Suprapubic skin (tissue), 4 donors: ENCODE measurements at regions not wholly inside any gene's neighbourhood (a gene's known extent, or its start where the extent isn't known, plus 50 kb on each side); places are given as distances from the start of the nearest gene placed in this dataset.

ENCODE experiments used
- DNase-seq, 2 donors: peaks; one replicate each; pipeline ENCODE4 v3.0.0-alpha.2; 2019; ENCODE audit warnings: low spot score in 2 of 2
- H3K27ac ChIP-seq: fragments of 200-600 bp; sonication (generic); one replicate; pipeline ENCODE4 v1.5.1; 2019
- H3K27me3 ChIP-seq: fragments of 200-600 bp; sonication (generic); one replicate; pipeline ENCODE4 v1.5.1; 2019
- H3K36me3 ChIP-seq: fragments of 200-600 bp; sonication (generic); one replicate; pipeline ENCODE4 v1.5.1; 2019
- H3K4me1 ChIP-seq: fragments of 200-600 bp; sonication (generic); one replicate; pipeline ENCODE4 v1.5.1; 2019
- H3K4me3 ChIP-seq: fragments of 200-600 bp; sonication (generic); one replicate; pipeline ENCODE4 v1.5.1; 2019; ENCODE audit warnings: mild to moderate bottlenecking
- H3K9me3 ChIP-seq: fragments of 200-600 bp; sonication (generic); one replicate; pipeline ENCODE4 v1.5.1; 2019
- CTCF ChIP-seq, 2 donors: fragments of 200-600 bp in 1 of 2; fragments of 450-650 bp in 1 of 2; sonication (generic) in 1 of 2; IDR thresholded peaks; one replicate each; pipeline ENCODE4 v1.5.1; 2016 to 2019; ENCODE audit warnings: antibody characterized with exemption in 2 of 2, mild to moderate bottlenecking in 1 of 2, moderate library complexity in 1 of 2
- EP300 ChIP-seq: sonication (generic); formaldehyde crosslinking; IDR thresholded peaks from one replicate; pipeline ENCODE4 v1.6.1; 2017; ENCODE audit warnings: antibody characterized with exemption
- POLR2A ChIP-seq, 2 donors: fragments of 450-650 bp; IDR thresholded peaks; one replicate each; pipeline ENCODE4 v1.6.1; 2017; ENCODE audit warnings: antibody characterized with exemption in 2 of 2, mild to moderate bottlenecking in 2 of 2, moderate library complexity in 2 of 2
- POLR2AphosphoS5 ChIP-seq, 3 donors: sonication (generic); formaldehyde crosslinking; IDR thresholded peaks; one replicate each; pipeline ENCODE4 v1.6.1; 2017; ENCODE audit warnings: antibody characterized with exemption in 3 of 3
- WGBS: methylation state at CpG from one replicate; pipeline ENCODE4 v1.1.5; 2018; 5-methylcytosine and 5-hydroxymethylcytosine counted together

DNA sequence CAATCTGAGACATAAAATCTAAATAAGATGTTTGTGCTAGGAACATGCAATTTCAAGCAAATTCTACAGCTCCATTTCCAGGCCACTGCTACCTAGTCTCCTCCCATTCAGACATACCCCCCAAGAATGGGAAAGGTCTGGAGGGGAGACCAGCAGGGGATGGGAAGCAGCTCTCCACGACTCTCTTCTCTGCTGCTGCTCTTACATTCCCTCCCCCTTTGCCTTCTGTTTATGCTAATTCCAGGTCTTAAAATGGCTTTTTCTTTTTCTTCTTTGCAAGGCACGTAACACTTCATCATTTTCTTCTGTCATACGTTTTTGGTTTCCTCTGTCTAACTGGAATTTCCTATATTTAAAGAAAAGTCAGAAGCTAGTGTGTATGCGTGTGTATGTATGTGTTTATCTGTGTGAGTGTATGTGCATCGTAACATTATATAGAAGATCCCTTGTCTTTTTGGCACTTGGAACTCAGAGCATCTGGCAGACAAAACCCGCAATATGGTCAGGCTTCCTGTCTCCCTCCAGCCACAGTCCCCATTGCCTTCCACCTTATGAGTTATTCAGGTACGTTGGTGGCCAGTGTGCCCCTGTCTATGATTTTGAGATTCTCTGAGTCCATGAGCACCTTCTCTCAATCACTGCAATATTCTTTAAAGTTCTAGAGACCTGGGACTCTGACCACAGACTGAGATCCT, 493.7 kb downstream of the BTBD3 start:
- Histone ChIP-seq H3K36me3 (no peaks in the 10 kb centered on the region), H3K27me3 (no peaks in the 10 kb centered on the region), H3K4me3 (no peak overlapping the region), H3K4me1 (peaks cover 4% of the 10 kb centered on the region), H3K27ac (no peak overlapping the region), H3K9me3 (peaks cover 6% of the 10 kb centered on the region)
- no peak for DNase-seq
- TF ChIP-seq CTCF (IDR thresholded peaks at IDR 0.05) (no peak), EP300 (no peak), POLR2AphosphoS5 (IDR thresholded peaks at IDR 0.05) (no peak), POLR2A (IDR thresholded peaks at IDR 0.05) (no peak)
- 76% methylated on average over 7 of the region's 7 CpGs for WGBS

DNA sequence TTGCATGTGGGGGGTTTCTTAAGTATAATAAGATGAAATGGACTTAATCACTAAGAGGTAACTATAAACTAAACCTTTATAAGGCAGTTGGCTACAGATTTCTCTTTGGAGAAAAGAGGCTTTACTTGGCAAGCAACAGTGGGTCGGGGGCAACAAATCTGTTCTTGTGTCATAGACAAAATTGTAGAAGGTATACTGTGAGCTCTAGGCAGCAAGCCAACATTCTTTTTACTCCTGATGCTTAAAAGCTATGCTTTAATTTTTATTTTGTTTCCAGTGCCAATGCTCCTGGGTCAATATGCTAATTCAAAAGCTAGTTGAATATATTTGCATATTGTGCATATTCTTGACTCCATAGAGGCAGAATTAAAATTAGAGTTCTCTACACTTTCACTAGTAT, 495.4 kb downstream of the BTBD3 start:
- no peak for DNase-seq
- TF ChIP-seq CTCF (IDR thresholded peaks at IDR 0.05): no peak
- TF ChIP-seq EP300: no peak
- TF ChIP-seq POLR2AphosphoS5 (IDR thresholded peaks at IDR 0.05): no peak
- TF ChIP-seq POLR2A (IDR thresholded peaks at IDR 0.05): no peak
- Histone ChIP-seq H3K9me3 (peaks cover 6% of the 10 kb centered on the region), H3K36me3 (no peaks in the 10 kb centered on the region), H3K27me3 (no peaks in the 10 kb centered on the region), H3K4me1 (peaks cover 4% of the 10 kb centered on the region), H3K27ac (no peak overlapping the region), H3K4me3 (no peak overlapping the region)
- 39% methylated on average over 1 of the region's 1 CpG for WGBS

- no peak overlapping the region for H3K27ac ChIP-seq
- WGBS: 40% methylated on average over 10 of the region's 10 CpGs
- H3K4me3 ChIP-seq: no peak overlapping the region
These were observed 497.0 kb downstream of the BTBD3 start for GRCh38 chr20:12414446-12415274.

DNA sequence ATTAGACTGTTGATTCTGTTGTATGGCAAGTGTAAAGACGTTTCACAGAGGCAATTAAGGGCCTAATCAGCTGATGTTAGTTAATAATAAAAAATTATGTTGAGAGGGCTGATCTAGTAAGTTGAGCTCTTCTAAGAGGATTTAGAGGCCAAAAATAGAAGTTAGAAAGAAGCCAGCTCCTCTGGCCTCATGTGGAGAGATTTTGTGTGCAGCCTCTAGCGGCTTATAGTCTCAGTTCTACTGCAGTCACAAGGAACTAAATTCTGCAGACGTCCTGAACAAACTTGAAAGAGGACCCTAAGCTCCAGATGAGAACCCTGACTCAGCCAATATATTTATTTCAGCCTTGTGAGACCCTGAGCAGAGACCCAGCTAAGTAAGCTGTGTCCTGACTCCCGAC, 498.6 kb downstream of the BTBD3 start:
- Histone ChIP-seq H3K9me3 (no peaks in the 10 kb centered on the region), H3K27ac (no peak overlapping the region)
- 82% methylated on average over 4 of the region's 4 CpGs for WGBS

More at GRCh38 chr20:12414446-12415274, 497.0 kb downstream of the BTBD3 start:
- Histone ChIP-seq H3K4me1 (peaks cover 4% of the 10 kb centered on the region), H3K9me3 (no peaks in the 10 kb centered on the region), H3K36me3 (no peaks in the 10 kb centered on the region), H3K27me3 (no peaks in the 10 kb centered on the region)
- DNase-seq: no peak
- TF ChIP-seq POLR2A (IDR thresholded peaks at IDR 0.05) (no peak), POLR2AphosphoS5 (IDR thresholded peaks at IDR 0.05) (no peak), CTCF (IDR thresholded peaks at IDR 0.05) (no peak), EP300 (no peak)

More for the DNA sequence above, 498.6 kb downstream of the BTBD3 start:
- peaks cover 4% of the 10 kb centered on the region for H3K4me1 ChIP-seq
- TF ChIP-seq POLR2A (IDR thresholded peaks at IDR 0.05) (no peak), CTCF (IDR thresholded peaks at IDR 0.05) (no peak), EP300 (no peak), POLR2AphosphoS5 (IDR thresholded peaks at IDR 0.05) (no peak)
- no peaks in the 10 kb centered on the region for H3K27me3 ChIP-seq
- no peaks in the 10 kb centered on the region for H3K36me3 ChIP-seq
- no peak for DNase-seq
- H3K4me3 ChIP-seq: no peak overlapping the region
